ENCODE measurements at regions not wholly inside any gene's neighbourhood (a gene's known extent, or its start where the extent isn't known, plus 50 kb on each side); places are given as distances from the start of the nearest gene placed in this dataset.
A peak's percentile ranks its signal among the peaks of the same experiment; 100 is the strongest.

DNA sequence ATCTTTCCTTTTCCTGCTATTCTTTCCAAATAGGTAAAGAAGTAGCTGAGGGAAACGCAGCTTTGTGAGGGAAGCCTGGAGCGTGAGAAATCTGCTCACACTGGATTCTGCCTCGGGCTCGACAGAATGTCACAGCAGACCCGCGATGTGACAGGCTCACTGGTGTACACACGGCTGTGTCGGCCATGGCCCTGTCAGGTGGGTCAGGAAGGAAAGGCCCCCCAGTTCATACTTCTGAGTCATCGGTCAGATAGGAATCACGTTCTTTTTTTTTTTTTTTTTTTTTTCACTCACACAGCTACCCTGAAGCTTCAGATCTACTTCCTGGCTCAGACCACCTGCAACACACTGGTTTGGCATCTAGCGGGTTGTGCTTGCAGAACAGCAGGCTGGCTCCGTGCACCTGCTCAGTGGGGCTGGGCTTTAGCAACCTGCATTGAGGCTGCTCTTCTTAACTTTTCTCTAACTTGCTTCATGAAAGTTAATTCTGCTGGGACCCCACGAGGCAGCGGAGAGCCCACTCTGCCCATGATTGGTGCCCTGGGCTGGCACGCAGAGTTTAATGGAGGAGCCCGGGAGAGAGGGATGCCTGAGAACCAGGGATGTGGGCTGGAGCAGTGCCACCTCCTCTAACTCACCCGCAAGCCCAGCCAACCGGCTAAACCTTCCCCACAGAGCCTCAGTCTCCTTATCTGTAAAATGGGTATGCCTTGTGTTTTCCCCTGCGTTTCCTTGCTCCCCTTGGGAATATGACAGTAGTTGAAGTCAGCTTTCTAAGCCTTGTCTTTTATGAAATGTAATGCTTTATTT lies 61.5 kb upstream of the FNDC1 start:
- DNase-seq (peak; percentile 79), ATAC-seq (peak; percentile 66)
- peak overlapping the region; percentile 93 for H3K27ac Mint-ChIP-seq
- H3K9me3 Mint-ChIP-seq (ENCODE audit: insufficient read depth), result no peaks in the 10 kb centered on the region
- CTCF ChIA-PET, result interaction anchor here (0.6 to 18.9 kb wide), 18 partner anchors 11 to 238 kb away, joined by 3 to 522 read pairs (median 4); partner anchors contain the start of genes RSPH3 and TAGAP
- POLR2A ChIA-PET, result interaction anchor here (1.0 to 19.7 kb wide), 9 partner anchors 9 to 289 kb away, joined by 3 to 361 read pairs (median 8); partner anchors contain the start of genes EZR, RSPH3 and TAGAP
- peak overlapping the region; percentile 75 for H3K4me3 Mint-ChIP-seq
- no peaks in the 10 kb centered on the region for H3K27me3 Mint-ChIP-seq (ENCODE audit: low read depth)
- no peaks in the 10 kb centered on the region for H3K36me3 Mint-ChIP-seq (ENCODE audit: low read depth)
- H3K4me1 Mint-ChIP-seq (ENCODE audit: low read depth), result peaks cover 82% of the 10 kb centered on the region

DNA sequence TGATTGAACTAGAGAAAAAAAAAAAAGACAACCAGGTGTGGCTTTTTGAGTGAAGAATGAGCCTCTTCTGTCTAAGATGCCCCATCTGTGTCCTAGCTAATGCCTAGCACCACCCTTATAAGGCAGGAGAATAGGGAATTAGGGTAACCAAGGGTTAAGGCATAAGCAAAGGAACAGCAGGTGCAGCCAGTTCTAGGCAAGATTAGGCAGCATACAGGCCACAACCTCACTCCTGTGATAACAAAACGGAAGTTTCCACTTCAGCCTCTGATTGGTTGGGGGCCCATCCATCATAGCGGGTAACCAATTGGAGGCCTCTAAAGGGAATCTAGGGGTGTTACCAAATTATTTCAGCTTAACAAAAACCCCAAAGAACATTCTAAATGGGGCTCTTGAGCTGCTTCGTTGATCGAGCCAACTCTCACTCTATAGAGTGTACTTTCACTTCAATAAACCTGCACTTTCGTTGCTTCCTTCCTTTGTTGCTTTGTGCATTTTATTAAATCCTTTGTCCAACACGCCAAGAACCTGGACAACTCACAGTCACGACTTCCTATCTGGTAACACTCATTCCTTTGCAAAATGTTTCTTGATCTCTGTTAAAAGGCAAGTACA lies 61.9 kb upstream of the TAGAP start:
- no peaks in the 10 kb centered on the region for H3K36me3 Mint-ChIP-seq (ENCODE audit: low read depth)
- H3K27ac Mint-ChIP-seq, result peak overlapping the region; percentile 93
- ChIA-PET POLR2A (interaction anchor here (0.7 to 19.7 kb wide), 11 partner anchors 8 to 288 kb away, joined by 3 to 361 read pairs (median 4); partner anchors contain the start of genes EZR, RSPH3 and TAGAP), CTCF (interaction anchor here (0.7 to 18.9 kb wide), 20 partner anchors 10 to 237 kb away, joined by 3 to 522 read pairs (median 4); partner anchors contain the start of genes RSPH3 and TAGAP)
- H3K4me3 Mint-ChIP-seq, result peak overlapping the region; percentile 75
- peak; percentile 83 for ATAC-seq
- H3K4me1 Mint-ChIP-seq (ENCODE audit: low read depth), result peaks cover 87% of the 10 kb centered on the region
- no peaks in the 10 kb centered on the region for H3K27me3 Mint-ChIP-seq (ENCODE audit: low read depth)
- no peaks in the 10 kb centered on the region for H3K9me3 Mint-ChIP-seq (ENCODE audit: insufficient read depth)
- peak; percentile 95 for DNase-seq

GRCh38 chr6:159105716-159106115 lies 60.9 kb upstream of the TAGAP start:
- H3K27ac Mint-ChIP-seq, result peak overlapping the region; percentile 93
- DNase-seq (no peak), ATAC-seq (no peak)
- H3K36me3 Mint-ChIP-seq (ENCODE audit: low read depth), result no peaks in the 10 kb centered on the region
- H3K4me1 Mint-ChIP-seq (ENCODE audit: low read depth), result peaks cover 87% of the 10 kb centered on the region
- no peaks in the 10 kb centered on the region for H3K9me3 Mint-ChIP-seq (ENCODE audit: insufficient read depth)
- ChIA-PET POLR2A (interaction anchor here (1.5 to 19.7 kb wide), 4 partner anchors 43 to 106 kb away, joined by 5 to 361 read pairs (median 22); partner anchors contain the start of genes RSPH3 and TAGAP), CTCF (interaction anchor here (0.8 to 18.9 kb wide), 9 partner anchors 11 to 135 kb away, joined by 3 to 522 read pairs (median 16); partner anchors contain the start of genes RSPH3 and TAGAP)
- H3K27me3 Mint-ChIP-seq (ENCODE audit: low read depth), result no peaks in the 10 kb centered on the region
- H3K4me3 Mint-ChIP-seq, result no peak overlapping the region

DNA sequence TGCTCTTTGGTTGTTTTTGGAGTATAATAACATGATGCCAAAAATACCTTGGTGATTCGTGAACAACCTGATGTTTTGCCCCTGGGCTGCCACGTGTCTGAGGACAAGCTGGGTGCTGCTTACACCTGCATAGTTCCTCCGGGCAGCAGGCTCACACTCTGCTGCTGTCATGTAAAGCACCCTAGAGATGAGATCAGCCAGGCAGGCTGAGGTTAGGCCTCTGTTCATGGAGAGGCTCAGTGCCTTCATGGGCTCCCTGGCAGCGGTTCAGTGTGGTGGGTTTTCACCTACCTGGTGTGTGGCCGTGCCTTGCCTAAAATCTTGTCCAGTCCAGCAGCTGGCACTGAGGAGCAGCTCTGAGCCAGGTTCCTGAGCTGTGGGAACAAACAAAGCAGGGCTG lies 60.1 kb upstream of the TAGAP start:
- ATAC-seq, result no peak
- Mint-ChIP-seq H3K36me3 (ENCODE audit: low read depth) (no peaks in the 10 kb centered on the region), H3K27me3 (ENCODE audit: low read depth) (no peaks in the 10 kb centered on the region), H3K27ac (peak overlapping the region; percentile 93), H3K9me3 (ENCODE audit: insufficient read depth) (no peaks in the 10 kb centered on the region), H3K4me1 (ENCODE audit: low read depth) (peaks cover 87% of the 10 kb centered on the region), H3K4me3 (peak overlapping the region; percentile 44)
- DNase-seq, result peak; percentile 53
- CTCF ChIA-PET, result interaction anchor here (0.8 to 18.9 kb wide), 23 partner anchors 11 to 316 kb away, joined by 3 to 522 read pairs (median 8); partner anchors contain the start of genes RSPH3 and TAGAP
- POLR2A ChIA-PET, result interaction anchor here (0.8 to 19.7 kb wide), 8 partner anchors 42 to 105 kb away, joined by 3 to 361 read pairs (median 5); partner anchors contain the start of genes RSPH3 and TAGAP

DNA sequence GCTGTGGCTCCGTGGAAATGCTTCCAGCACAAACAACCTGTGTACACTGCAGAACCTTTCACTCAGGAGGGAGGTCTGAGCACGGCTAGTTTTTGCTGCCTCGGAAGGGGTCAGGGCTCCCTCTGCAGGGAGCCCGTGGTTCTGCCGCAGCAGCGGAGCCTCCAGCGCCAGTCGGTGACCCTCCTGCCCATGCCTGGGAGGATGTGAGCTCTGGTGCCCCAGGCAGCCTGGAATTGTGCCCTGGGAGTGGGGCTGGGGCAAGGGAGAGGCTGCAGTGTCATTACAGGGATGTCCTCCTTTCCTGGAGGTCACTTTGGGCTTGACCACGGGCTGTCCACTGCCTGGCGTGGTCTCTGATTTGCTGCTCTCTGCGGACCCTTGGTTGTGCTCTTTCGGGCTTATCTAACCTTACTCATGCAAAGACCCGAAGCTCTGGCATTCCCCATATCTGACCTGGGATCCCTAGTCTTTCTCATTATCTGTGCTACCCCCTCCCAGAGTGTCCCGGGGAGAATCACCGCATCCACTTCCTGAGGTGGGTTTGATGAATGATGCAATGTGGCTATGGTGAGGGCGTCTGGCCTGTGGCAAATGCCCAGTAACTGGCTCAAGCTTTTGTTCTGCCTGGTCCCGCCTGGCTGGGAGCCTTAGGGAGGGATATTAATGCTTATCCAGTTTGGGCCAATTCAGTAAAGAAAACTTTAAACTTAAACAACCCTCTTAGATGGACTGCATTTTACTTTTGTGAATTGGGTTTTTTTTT lies 59.6 kb upstream of the TAGAP start:
- no peaks in the 10 kb centered on the region for H3K9me3 Mint-ChIP-seq (ENCODE audit: insufficient read depth)
- peak overlapping the region; percentile 44 for H3K4me3 Mint-ChIP-seq
- H3K27ac Mint-ChIP-seq, result peak overlapping the region; percentile 93
- CTCF ChIA-PET, result interaction anchor here (0.6 to 18.9 kb wide), 33 partner anchors 10 to 315 kb away, joined by 3 to 522 read pairs (median 5); partner anchors contain the start of genes RSPH3 and TAGAP
- ATAC-seq, result peak; percentile 59
- POLR2A ChIA-PET, result interaction anchor here (0.8 to 19.7 kb wide), 10 partner anchors 10 to 105 kb away, joined by 3 to 361 read pairs (median 4); partner anchors contain the start of genes RSPH3 and TAGAP
- no peaks in the 10 kb centered on the region for H3K36me3 Mint-ChIP-seq (ENCODE audit: low read depth)
- peaks cover 84% of the 10 kb centered on the region for H3K4me1 Mint-ChIP-seq (ENCODE audit: low read depth)
- DNase-seq, result peak; percentile 87
- H3K27me3 Mint-ChIP-seq (ENCODE audit: low read depth), result no peaks in the 10 kb centered on the region

- H3K36me3 Mint-ChIP-seq (ENCODE audit: low read depth), result no peaks in the 10 kb centered on the region
- no peak overlapping the region for H3K4me3 Mint-ChIP-seq
- no peak for DNase-seq
- H3K9me3 Mint-ChIP-seq (ENCODE audit: insufficient read depth), result no peaks in the 10 kb centered on the region
- peak overlapping the region; percentile 93 for H3K27ac Mint-ChIP-seq
- no peaks in the 10 kb centered on the region for H3K27me3 Mint-ChIP-seq (ENCODE audit: low read depth)
- no peak for ATAC-seq
- H3K4me1 Mint-ChIP-seq (ENCODE audit: low read depth), result peaks cover 85% of the 10 kb centered on the region
- ChIA-PET CTCF (interaction anchor here (0.8 to 18.9 kb wide), 27 partner anchors 9 to 314 kb away, joined by 3 to 522 read pairs (median 7); partner anchors contain the start of genes RSPH3 and TAGAP), POLR2A (interaction anchor here (0.8 to 19.7 kb wide), 5 partner anchors 9 to 95 kb away, joined by 3 to 361 read pairs (median 5); partner anchors contain the start of gene TAGAP)
These were observed 58.8 kb upstream of the TAGAP start for GRCh38 chr6:159103396-159104162.

DNA sequence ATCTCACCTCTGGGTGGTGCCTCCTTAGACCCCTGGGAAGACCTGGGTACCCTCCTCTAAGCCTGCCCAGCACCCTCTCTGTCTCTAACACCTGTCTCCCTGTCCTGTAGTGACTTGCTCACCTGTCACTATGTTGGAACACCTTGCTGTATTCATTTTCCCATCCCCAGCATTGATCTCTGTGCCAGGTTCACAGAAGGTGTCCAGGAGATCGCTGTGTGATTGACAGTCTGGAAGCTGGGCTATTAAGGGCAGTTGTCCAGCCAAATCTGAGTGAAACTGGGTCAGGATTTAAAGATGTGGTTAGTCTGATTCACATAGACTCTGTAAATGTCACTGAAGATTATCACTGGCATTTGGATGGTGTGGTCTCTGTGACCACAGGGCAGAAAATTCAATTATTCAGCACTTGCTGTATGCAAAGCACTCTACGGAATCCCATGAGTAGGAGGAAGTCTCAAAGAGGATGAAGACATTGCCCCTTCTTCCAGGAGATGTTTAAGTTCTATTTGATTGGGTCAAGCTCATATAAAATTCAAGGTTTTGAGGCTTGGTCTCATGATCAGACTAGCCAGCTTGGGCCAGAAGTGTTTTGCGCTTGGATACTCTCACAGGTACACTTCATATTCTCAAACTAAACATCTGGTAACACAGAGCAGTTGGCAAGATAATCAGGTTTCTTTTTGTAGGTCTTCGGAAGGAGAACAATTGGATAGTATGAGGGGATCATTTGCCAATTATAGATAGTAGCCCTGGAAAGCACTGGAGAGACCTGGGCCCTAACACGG lies 57.8 kb upstream of the TAGAP start:
- H3K27ac Mint-ChIP-seq, result peak overlapping the region; percentile 22
- ATAC-seq (no peak), DNase-seq (peak; percentile 14)
- CTCF ChIA-PET, result interaction anchor here (1.8 to 18.9 kb wide), 7 partner anchors 8 to 102 kb away, joined by 8 to 522 read pairs (median 41); partner anchors contain the start of genes RSPH3 and TAGAP
- POLR2A ChIA-PET, result interaction anchor here (1.2 to 19.7 kb wide), 2 partner anchors 40 to 62 kb away, joined by 4 to 361 read pairs; partner anchors contain the start of gene TAGAP
- H3K27me3 Mint-ChIP-seq (ENCODE audit: low read depth), result no peaks in the 10 kb centered on the region
- no peak overlapping the region for H3K4me3 Mint-ChIP-seq
- no peaks in the 10 kb centered on the region for H3K36me3 Mint-ChIP-seq (ENCODE audit: low read depth)
- H3K4me1 Mint-ChIP-seq (ENCODE audit: low read depth), result peaks cover 84% of the 10 kb centered on the region
- no peaks in the 10 kb centered on the region for H3K9me3 Mint-ChIP-seq (ENCODE audit: insufficient read depth)

- ChIA-PET CTCF (interaction anchor here (0.8 to 18.9 kb wide), 7 partner anchors 9 to 89 kb away, joined by 3 to 522 read pairs (median 4); partner anchors contain the start of gene TAGAP), POLR2A (interaction anchor here (1.2 to 19.7 kb wide), 2 partner anchors 39 to 61 kb away, joined by 4 to 361 read pairs; partner anchors contain the start of gene TAGAP)
- Mint-ChIP-seq H3K4me1 (ENCODE audit: low read depth) (peaks cover 83% of the 10 kb centered on the region), H3K27me3 (ENCODE audit: low read depth) (no peaks in the 10 kb centered on the region), H3K36me3 (ENCODE audit: low read depth) (no peaks in the 10 kb centered on the region), H3K27ac (no peak overlapping the region), H3K9me3 (ENCODE audit: insufficient read depth) (no peaks in the 10 kb centered on the region), H3K4me3 (no peak overlapping the region)
- ATAC-seq (no peak), DNase-seq (no peak)
These were observed 56.9 kb upstream of the TAGAP start for GRCh38 chr6:159101656-159102055.

DNA sequence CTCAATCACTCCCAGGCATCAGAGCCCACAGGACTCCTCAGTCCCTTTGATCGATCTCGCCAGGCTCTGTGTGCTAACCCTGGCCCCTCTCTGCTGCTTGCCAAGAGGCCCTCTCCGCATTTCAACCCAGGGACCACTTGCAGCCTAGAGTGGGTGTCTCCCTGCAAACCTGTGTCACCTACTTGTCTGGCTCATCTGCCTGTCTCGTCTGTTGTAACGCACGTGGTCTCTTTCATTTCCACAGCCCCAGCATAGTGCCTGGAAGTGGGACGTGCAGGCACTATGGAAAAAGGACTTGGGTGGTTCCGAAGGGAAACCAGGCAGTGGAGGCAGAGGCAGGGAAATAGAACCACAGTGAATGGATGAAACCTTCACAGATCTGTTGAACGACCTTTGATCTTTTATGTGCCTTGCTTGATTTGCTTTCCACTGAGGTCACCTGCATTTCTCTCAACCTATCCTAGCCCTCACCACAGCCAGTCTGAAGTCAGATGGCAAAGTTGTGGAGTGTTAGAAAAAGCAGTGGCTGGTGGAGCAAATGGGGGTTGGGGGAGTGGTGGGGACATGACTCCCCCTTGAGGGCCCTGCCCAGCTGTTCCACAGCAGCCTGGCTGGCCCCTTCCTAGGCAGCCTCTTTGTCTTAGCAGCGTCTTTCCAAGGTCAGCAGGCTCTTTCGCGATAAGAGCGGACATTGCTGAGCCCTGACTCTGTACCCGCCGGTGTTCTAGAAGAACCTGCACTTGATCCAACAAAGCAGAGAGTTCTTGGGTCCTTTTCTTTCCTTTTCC lies 55.8 kb upstream of the TAGAP start:
- Mint-ChIP-seq H3K4me1 (ENCODE audit: low read depth) (peaks cover 77% of the 10 kb centered on the region), H3K9me3 (ENCODE audit: insufficient read depth) (no peaks in the 10 kb centered on the region), H3K27ac (peak overlapping the region; percentile 40), H3K27me3 (ENCODE audit: low read depth) (no peaks in the 10 kb centered on the region), H3K4me3 (no peak overlapping the region), H3K36me3 (ENCODE audit: low read depth) (no peaks in the 10 kb centered on the region)
- ChIA-PET POLR2A (interaction anchor here (19.7 kb wide), 1 partner anchor 60 kb away, joined by 361 read pairs; the partner anchor contains the start of gene TAGAP), CTCF (interaction anchor here (0.8 to 18.9 kb wide), 5 partner anchors 10 to 88 kb away, joined by 3 to 522 read pairs (median 5); partner anchors contain the start of gene TAGAP)
- no peak for DNase-seq
- ATAC-seq, result peak; percentile 13

Measured in activated CD8-positive, alpha-beta T cell treated with anti-CD3 and anti-CD28 coated beads, Interleukin-2, amount 10 ng/mL, durations not matched to agents 7 days and 5 days (primary cell).